ENCODE measurements at regions not wholly inside any gene's neighbourhood (a gene's known extent, or its start where the extent isn't known, plus 50 kb on each side); places are given as distances from the start of the nearest gene placed in this dataset.

DNA sequence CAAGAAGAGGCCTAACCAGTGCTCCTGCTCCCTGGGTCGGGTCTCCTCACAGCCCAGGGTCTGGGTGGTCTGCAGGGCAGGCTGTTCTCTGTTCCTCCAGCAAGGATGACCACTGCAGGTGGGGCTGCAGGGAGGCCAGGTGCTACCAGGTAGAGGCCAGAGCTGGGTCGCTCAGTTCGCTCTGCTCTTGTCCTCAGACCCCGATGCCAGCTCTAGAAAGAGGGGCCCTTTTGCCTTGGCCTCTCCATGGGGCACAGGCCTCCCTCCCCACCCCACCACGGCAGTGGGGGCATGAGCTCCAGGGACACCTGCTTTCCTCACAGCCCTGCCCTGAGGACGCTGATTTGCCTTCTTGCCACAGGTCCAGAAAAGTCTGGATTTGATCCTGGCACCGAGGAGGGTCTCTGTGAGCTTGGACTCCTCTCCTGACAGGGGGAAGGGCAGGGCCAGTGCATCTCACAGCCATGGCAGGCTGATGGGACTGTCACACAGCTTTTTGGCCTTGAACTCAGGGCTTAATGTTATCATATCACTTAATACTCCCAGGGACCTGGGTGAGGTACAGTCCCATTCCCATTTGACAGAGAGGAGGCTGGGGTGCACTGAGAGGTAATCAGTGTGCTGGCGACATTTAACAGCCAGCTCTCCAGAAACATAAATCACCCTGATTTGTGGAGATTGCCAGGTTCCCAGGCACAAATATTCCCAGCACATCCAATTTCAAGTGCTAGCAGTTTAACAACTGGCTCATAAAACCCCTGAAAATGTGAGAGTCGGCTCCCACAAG, 273.0 kb upstream of the SFSWAP start:
- Histone ChIP-seq H2BK5ac (ENCODE audit: low read depth, low read length) (no peak overlapping the region), H2BK20ac (ENCODE audit: low read length) (no peak overlapping the region), H3K27ac (ENCODE audit: low read depth, low read length) (no peak overlapping the region), H3K79me2 (ENCODE audit: control insufficient read depth in 1 of 2, insufficient read depth in 2 of 2, low read length in 2 of 2) (no peaks in the 10 kb centered on the region), H4K5ac (ENCODE audit: insufficient read length, low read depth, low read length) (no peak overlapping the region), H3K14ac (ENCODE audit: insufficient read length) (no peak overlapping the region), H3K23ac (ENCODE audit: insufficient read length) (no peak overlapping the region), H3K79me1 (ENCODE audit: low read depth, low read length) (no peaks in the 10 kb centered on the region), H2AFZ (ENCODE audit: low read length) (no peak overlapping the region), H3K4me2 (ENCODE audit: insufficient read depth in 1 of 2, low read depth in 2 of 2, low read length in 2 of 2) (no peak overlapping the region), H4K20me1 (replicated peaks in 1 of 2; ENCODE audit: control insufficient read depth in 1 of 2, insufficient read depth in 2 of 2, low read length in 2 of 2) (no peaks in the 10 kb centered on the region), H4K91ac (replicated peaks; ENCODE audit: insufficient read length, low read length) (no peak overlapping the region), H3K23me2 (ENCODE audit: low read depth, low read length) (no peaks in the 10 kb centered on the region), H3K4me1 (replicated peaks in 1 of 4; ENCODE audit: control insufficient read depth in 3 of 4, insufficient read depth in 4 of 4, low read length in 3 of 4) (peaks cover 0 to 7% (median 2%) of the 10 kb centered on the region in 4 experiments; a peak in 3 of 7 replicates), H3K4ac (replicated peaks; ENCODE audit: insufficient read length, low read depth, low read length) (no peak overlapping the region), H2BK120ac (replicated peaks; ENCODE audit: low read depth, low read length) (no peak overlapping the region), H3K9me3 (ENCODE audit: insufficient read depth in 2 of 2, low read depth in 1 of 2, low read length in 1 of 2) (no peaks in the 10 kb centered on the region), H3K18ac (ENCODE audit: extremely low read depth, low read length) (no peak overlapping the region; the same call in 1 of the 2 replicates), H3K9ac (replicated peaks in 1 of 4; ENCODE audit: extremely low read depth in 1 of 4, low read depth in 3 of 4, low read length in 3 of 4) (no peak overlapping the region), H2BK12ac (ENCODE audit: low read depth, low read length) (0 out of 2 replicates have a peak overlapping the region, but pooled peaks have one; percentile 50), H3K56ac (replicated peaks; ENCODE audit: insufficient read length, low read depth, low read length) (no peak overlapping the region), H2BK15ac (ENCODE audit: low read length) (no peak overlapping the region; the same call in 1 of the 2 replicates), H3K36me3 (ENCODE audit: control insufficient read depth in 2 of 4, insufficient read depth in 4 of 4, low read length in 3 of 4) (no peaks in the 10 kb centered on the region), H3K27me3 (replicated peaks in 1 of 4; ENCODE audit: control insufficient read depth in 3 of 4, extremely low read depth in 1 of 4, insufficient read depth in 3 of 4, low read length in 3 of 4) (no peaks in the 10 kb centered on the region), H4K8ac (ENCODE audit: extremely low read depth, insufficient read depth, low read length) (0 out of 2 replicates have a peak overlapping the region, but pooled peaks have one; percentile 14), H2AK5ac (ENCODE audit: low read depth, low read length) (0 out of 2 replicates have a peak overlapping the region, but pooled peaks have one; percentile 9), H3K4me3 (ENCODE audit: extremely low read depth in 1 of 4, insufficient read depth in 2 of 4, low read depth in 3 of 4, low read length in 4 of 4) (no peak overlapping the region)
- no peak for DNase-seq (ENCODE audit: low read depth in 1 of 2, low spot score in 2 of 2)
- ChIA-PET CTCF (ENCODE audit: partially characterized antibody) (interaction anchor here (0.5 to 3.7 kb wide), 13 partner anchors 10 to 648 kb away, joined by 3 to 26 read pairs (median 3); no protein-coding TSS in a partner anchor), POLR2A (ENCODE audit: partially characterized antibody) (interaction anchor here (0.6 kb wide), 1 partner anchor 179 kb away, joined by 3 read pairs; no protein-coding TSS in a partner anchor)
- no peak for FAIRE-seq
- no peak for TF ChIP-seq TAF7 (optimal IDR thresholded peaks at IDR 0.05; ENCODE audit: borderline replicate concordance, low read depth, low read length)
- TF ChIP-seq KDM1A (IDR thresholded peaks at IDR 0.05; ENCODE audit: borderline replicate concordance, low read length): no peak
- TF ChIP-seq BCL11A (IDR thresholded peaks at IDR 0.05; ENCODE audit: low read depth in 2 of 2, low read length in 2 of 2): no peak
- TF ChIP-seq TAF1 (IDR thresholded peaks at IDR 0.05; ENCODE audit: low read depth, low read length): no peak
- TF ChIP-seq SRF (IDR thresholded peaks at IDR 0.05; ENCODE audit: low read depth, low read length): no peak
- TF ChIP-seq KDM5A (IDR thresholded peaks at IDR 0.05; ENCODE audit: low read length): no peak
- no peak for TF ChIP-seq PHF8 (conservative IDR thresholded peaks at IDR 0.05; ENCODE audit: low read depth, low read length)
- no peak for TF ChIP-seq GABPA (IDR thresholded peaks at IDR 0.05; ENCODE audit: borderline replicate concordance, insufficient read depth, low read length)
- TF ChIP-seq NANOG (IDR thresholded peaks at IDR 0.05; ENCODE audit: insufficient read depth, low read depth, low read length, poor library complexity, severe bottlenecking): no peak
- TF ChIP-seq RFX5 (IDR thresholded peaks at IDR 0.05; ENCODE audit: borderline replicate concordance, low read depth, low read length): no peak
- TF ChIP-seq TCF12 (IDR thresholded peaks at IDR 0.05; ENCODE audit: low read depth, low read length): no peak
- no peak for TF ChIP-seq CEBPB (IDR thresholded peaks at IDR 0.05; ENCODE audit: low read depth, low read length)
- 89% methylated on average over 9 of the region's 9 CpGs; no CpG with 5 or more reads in 1 of the 2 experiments for WGBS, 2 experiments (ENCODE audit: extremely low coverage in 1 of 2, insufficient coverage in 1 of 2, insufficient read length in 1 of 2, insufficient replicate concordance in 2 of 2, low coverage in 1 of 2, low lambda C conversion rate in 2 of 2, missing lambda C conversion rate in 1 of 2)

Measured in H1 (cell line).